ENCODE measurements at regions not wholly inside any gene's neighbourhood (a gene's known extent, or its start where the extent isn't known, plus 50 kb on each side); places are given as distances from the start of the nearest gene placed in this dataset.

- TF ChIP-seq CTCF (IDR thresholded peaks at IDR 0.05; ENCODE audit: insufficient read depth, low read length, severe bottlenecking), result no peak
- Histone ChIP-seq H3K27me3 (ENCODE audit: control insufficient read depth, insufficient read depth, low read length) (no peaks in the 10 kb centered on the region), H3K36me3 (ENCODE audit: control insufficient read depth, insufficient read depth, low read length) (no peaks in the 10 kb centered on the region), H3K4me3 (ENCODE audit: low read depth, low read length) (no peak overlapping the region)
- no peak for FAIRE-seq
- no peak for DNase-seq (ENCODE audit: low read depth)
Measured at GRCh38 chrY:20449277-20449676, 126.3 kb upstream of the EIF1AY start.

GRCh38 chrY:20470140-20470539 is 105.4 kb upstream of the EIF1AY start:
- no peak for TF ChIP-seq CTCF (IDR thresholded peaks at IDR 0.05; ENCODE audit: insufficient read depth, low read length, severe bottlenecking)
- no peak for DNase-seq (ENCODE audit: low read depth)
- Histone ChIP-seq H3K36me3 (ENCODE audit: control insufficient read depth, insufficient read depth, low read length) (no peaks in the 10 kb centered on the region), H3K27me3 (ENCODE audit: control insufficient read depth, insufficient read depth, low read length) (no peaks in the 10 kb centered on the region), H3K4me3 (ENCODE audit: low read depth, low read length) (no peak overlapping the region)
- no peak for FAIRE-seq

GRCh38 chrY:20515982-20516381 is 59.6 kb upstream of the EIF1AY start:
- TF ChIP-seq CTCF (IDR thresholded peaks at IDR 0.05; ENCODE audit: insufficient read depth, low read length, severe bottlenecking), result no peak
- Histone ChIP-seq H3K27me3 (ENCODE audit: control insufficient read depth, insufficient read depth, low read length) (no peaks in the 10 kb centered on the region), H3K36me3 (ENCODE audit: control insufficient read depth, insufficient read depth, low read length) (no peaks in the 10 kb centered on the region), H3K4me3 (ENCODE audit: low read depth, low read length) (no peak overlapping the region)
- FAIRE-seq (no peak), DNase-seq (ENCODE audit: low read depth) (no peak)
